Stimulated activated CD4-positive, alpha-beta T cell treated with anti-CD3 and anti-CD28 coated beads, Interleukin-1b, Interleukin-23, amount 100 ng/mL, for 24 hours (primary cell): ENCODE measurements at regions not wholly inside any gene's neighbourhood (a gene's known extent, or its start where the extent isn't known, plus 50 kb on each side); places are given as distances from the start of the nearest gene placed in this dataset.
"Not testable (repeated sequence)": the region's sequence is repeated elsewhere in the genome, so short reads cannot be mapped to it uniquely, and the experiment has no call there.

Experiments
- DNase-seq, 4 experiments: peaks; one replicate each; pipeline ENCODE4 v3.0.0-alpha.2; 2020; ENCODE audit warnings: low read depth in 4 of 4, low spot score in 1 of 4

DNA sequence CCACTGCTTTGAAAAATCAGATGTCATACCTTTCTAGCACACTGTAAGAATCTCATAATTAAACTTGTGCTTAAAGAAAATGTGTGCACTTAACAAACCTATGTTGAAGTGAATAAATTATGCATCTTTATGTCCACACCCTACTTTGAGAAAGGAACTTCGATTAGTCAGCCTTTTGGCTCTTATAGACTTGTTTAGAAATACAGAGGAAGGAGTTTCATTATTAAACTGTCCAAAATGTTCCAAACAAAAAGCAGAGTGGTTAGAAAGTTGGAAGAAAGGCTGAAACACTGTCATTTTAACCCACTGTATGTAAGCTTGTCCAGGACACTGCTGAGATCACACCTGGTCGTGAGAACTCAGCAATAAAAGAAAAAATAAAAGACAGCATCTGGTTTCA is 863.2 kb upstream of the CHORDC1 start:
- DNase-seq, result no peak

DNA sequence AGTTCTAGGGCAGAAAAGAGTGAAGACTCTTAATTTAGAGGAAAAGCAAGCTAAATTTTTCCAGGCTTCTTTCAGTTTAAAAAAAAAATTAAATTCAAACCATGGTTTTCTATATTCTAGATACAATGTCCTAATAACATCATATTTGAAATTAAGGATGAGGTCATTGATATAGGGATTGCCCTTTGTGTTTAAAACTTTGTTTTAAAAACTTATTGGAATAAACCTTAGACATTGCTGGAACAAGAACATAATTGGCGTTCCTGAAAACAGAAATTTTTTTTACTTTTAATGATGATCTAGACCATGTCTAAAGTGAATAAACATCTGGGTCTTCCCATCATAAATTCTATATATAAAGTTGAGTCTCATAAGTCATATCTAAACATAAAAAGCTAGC is 859.4 kb upstream of the CHORDC1 start:
- no peak for DNase-seq

DNA sequence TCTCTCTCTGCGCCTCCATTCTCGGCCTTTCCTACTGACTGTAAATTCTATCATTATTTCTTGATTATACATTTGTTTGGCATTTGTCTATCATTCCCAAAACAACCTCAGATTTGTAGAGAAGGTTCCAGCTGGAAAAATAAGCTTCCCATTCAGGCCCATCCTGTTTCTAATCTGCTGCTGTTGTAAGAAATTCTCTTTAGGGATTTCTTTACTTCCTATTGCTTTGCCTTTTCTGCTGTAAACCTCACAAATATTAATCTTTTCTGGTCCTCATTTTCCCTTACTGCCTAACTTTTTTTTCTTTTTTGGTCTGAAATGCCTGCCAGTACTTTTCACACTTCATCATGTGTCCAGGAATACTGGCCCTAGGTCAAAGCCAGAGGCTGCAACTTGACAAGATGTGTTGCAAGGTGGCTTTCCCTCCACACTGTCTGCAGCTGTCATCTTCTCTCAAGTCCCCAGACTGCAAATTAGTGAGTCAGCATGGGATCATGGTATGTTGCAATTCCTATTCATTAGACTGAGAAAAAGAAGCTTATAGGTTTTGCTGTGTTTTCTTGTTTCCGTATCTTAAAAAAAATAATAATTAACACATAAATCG is 858.7 kb upstream of the CHORDC1 start:
- DNase-seq, result no peak

DNA sequence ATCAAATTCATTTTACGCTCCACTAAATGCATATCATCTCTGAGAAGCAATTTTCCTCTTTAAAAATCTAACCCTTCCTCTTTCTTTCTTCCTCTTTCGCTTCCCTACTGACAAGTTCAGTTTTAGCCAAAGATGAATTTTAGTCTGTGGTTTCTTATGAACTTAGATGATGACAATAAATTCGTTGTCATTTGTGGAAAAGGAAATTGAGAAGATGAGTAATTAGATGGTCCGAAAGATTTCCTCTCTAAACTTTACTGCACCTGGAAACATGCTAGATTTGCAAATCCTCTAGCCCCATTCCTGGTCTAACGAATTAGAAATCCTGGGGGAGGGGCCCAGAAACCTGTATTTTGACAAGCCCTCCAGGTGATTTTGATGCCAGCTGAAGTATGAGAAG is 855.4 kb upstream of the CHORDC1 start:
- no peak for DNase-seq

DNA sequence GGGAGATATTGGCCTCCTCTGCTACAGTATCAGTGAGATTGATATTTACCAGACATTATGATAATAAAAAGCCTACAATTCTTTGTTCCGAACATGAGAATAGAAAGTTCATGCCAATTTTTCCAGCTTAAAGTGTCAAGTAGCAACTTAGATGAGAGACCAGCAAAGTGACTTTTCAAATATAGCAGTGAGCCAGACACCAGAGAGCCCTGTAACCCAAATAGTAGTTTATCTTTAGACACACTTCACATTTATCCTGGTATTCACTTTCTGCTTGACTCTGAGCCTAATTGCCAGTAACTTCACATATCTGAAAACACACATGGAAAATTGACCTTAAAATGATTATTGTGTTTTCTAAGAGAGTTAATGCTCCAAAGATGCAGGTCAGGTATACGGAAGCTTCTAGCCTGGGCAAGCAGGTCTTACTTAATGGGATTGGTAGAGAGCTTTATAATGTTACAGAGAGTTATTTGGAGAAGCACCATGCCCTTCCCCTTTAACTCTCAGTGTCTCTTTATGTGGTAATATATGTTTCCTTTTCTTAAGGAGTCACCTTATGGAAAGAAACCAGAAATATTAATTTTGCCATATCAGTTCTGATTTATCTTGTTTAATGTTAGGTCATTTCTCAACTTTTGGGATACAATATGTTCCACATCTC is 852.3 kb upstream of the CHORDC1 start:
- DNase-seq, result no peak

DNA sequence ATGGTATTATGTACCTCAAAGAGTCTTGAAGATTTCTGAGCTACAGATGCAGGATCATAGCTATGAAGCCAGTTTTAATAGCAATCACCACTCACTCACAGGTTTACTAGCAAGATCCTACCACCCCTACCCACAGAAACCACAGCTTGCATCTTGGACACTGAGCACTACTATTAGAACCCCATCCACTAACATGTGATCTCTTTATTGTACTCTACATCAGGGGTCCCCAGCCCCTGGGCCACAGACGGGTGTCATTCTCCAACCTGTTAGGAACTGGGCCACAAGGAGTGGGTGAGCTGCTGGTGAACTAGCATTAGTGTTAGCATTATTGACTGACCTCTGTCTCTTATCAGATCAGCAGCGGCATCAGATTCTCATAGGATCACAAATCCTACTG is 844.8 kb upstream of the CHORDC1 start:
- no peak for DNase-seq

DNA sequence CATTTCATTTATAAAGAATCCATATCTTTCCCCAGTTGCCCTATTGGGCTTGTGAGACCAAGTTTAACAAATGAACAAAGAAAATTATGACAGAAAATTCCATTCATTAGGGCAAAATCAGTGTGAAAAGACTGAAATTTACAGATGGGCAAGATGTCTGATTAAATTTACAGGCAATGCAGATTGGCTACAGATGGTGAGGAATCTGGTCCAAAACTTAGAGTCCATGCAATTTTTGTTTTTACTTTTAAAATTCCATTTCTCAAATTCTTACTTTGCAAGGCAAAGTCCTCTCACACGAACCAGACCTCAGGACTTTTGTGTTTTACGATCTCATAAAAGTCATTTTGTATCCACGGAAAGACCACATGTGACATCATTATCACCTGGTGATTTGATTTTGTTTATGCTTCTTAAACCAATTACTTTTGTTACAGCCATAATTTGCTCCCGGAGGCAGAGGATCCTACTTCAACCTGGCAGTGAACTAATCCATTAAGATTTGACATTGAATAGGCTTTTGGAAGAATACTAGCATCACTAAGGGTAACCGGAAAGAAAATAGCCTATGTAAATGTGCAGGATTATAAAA is 843.7 kb upstream of the CHORDC1 start:
- no peak for DNase-seq

DNA sequence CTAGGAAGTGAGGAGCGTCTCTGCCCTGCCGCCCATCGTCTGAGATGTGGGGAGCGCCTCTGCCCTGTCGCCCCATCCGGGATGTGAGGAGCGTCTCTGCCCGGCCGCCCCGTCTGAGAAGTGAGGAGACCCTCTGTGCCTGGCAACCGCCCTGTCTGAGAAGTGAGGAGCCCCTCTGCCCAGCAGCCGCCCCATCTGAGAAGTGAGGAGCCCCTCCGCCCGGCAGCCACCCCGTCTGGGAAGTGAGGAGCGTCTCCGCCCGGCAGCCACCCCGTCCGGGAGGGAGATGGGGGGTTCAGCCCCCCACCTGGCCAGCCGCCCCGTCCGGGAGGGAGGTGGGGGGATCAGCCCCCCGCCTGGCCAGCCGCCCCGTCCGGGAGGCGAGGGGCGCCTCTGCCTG is 840.5 kb upstream of the CHORDC1 start:
- not testable (repeated sequence) for DNase-seq

DNA sequence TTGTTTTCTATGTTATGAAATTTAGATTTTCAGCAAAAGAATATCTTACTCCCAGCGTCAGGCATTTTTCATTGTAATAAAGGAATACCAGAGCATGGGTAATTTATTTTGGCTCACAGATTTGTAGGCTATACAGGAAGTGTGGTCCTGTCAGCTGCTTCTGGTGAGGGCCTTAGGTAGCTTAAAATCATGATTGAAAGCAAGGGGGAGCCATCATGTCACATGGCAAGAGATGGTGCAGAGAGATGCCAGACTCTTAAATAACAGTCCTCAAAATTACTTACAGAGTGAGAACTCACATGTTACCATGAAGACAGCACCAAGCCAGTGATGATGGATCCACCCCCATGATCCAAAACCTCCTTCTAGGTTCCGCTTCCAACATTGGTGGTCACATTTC is 825.0 kb upstream of the CHORDC1 start:
- no peak for DNase-seq

DNA sequence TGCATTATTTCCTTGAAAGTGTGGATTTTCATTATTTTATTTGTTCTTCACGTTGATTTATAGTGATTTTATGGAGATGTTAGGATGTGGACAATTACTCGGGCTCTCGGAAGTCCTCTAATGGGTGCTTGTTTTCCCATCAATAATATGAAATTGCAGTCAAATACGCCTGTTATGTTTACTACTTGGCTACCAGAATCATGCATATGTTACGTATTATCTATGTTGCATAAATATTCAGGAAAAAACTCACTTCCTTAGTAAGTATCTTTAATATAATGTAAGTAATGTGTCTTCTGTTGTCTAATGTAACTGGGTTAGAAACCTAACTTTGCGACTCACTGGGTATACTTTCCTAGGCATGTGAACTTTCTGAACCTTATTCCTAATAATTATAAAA is 823.4 kb upstream of the CHORDC1 start:
- DNase-seq, result no peak

DNA sequence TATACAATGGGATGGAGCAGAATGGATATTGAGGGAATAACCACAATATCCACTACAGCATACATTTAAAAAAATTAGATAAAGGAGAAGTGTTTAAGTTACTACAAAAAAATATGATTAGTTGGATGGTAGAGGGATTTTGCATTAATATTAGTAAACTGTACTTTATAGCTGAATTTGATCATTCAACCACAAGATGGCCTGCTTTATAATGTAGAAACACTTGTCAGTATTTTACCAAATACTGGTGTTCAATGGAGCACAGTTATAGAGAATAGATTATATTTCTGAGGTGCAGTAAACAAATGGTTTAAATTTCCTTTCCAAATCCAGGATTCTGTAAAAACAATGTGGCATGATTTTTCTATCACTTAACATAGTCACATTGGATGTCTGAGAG is 818.8 kb upstream of the CHORDC1 start:
- no peak for DNase-seq

DNA sequence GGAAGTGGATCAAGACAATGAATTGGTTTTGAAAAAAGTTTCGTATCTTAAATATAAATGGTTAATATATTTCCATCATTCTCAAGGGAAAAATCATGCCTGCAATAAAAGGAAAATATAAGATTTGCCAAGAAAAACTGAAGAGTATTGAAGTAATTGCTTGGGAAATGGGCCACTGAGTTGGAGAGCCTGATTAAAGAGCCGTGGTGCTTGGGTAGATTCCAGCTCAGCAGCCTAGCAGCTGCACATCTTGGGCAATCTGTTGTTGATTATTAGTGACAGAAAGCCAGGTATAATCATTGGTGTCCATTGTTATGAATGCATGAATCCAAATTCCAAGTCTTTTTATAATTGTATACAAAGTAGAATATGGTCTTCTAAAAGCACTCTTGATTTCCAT is 800.9 kb upstream of the CHORDC1 start:
- no peak for DNase-seq

DNA sequence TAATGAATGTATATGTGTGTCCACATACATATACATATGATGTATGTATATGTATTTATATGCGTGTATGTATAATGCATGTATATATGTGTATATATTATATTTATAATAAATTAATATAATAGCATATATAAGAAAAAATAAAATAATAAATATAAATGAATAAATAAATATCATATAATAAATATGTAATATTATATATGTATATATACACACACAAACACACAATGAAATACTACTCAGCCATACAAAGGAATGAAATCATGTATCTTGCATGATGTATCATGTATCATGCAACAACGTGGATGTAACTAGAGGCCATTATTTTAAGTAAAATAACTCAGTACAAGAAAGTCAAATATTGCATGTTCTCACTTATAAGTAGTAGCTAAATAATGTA is 788.7 kb upstream of the CHORDC1 start:
- no peak for DNase-seq

DNA sequence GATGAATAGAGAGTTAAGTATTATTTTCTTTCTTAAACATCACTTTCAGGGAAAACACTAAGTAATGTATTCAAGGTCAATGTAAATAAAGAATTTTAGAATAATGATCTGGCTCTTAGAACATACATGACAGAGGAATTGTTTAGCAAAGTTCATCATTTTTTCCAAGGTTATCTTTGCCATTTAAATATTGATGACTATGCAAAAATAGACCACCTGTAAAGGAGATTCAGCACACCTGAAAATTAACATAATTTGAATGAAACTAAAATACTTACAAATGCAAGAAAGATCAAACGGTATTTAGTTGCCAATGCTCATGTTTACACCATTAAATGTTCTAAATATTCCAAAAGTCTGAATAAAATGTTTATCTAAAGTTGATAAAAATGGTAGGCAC is 782.6 kb upstream of the CHORDC1 start:
- DNase-seq, result no peak

DNA sequence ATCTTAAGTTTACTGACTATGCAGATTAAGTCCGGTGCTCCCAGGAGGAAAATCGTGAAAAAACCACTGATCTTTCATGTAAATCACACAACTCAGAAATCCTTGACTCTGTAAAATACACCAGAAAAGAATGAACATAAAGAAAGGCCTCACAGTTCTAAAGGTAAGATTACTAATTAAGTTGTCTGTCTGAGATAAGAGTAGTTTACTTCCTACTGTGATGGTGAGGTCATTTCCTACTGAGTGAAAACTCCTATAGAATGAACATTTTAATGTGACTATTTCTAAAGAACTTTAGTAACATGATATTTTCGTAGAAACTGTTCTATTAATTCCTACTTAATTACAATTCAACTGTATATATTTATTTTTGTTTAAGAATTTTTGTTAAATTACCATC is 774.4 kb upstream of the CHORDC1 start:
- no peak for DNase-seq

DNA sequence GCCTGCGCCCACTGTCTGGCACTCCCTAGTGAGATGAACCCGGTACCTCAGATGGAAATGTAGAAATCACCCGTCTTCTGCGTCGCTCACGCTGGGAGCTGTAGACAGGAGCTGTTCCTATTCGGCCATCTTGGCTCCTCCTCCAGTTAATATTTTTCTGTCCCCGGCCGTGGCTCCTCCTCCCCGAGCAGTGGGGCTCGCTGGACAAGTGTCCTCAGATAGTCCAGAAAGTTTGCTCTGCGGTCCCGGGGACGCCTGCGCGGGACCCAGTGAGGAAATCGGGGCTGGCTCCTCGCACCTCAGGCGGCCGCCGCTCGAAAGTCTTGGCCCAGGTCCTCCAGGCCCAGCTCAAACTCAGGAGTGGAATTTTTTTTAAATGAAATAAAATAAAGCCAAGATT is 749.3 kb upstream of the CHORDC1 start:
- not testable (repeated sequence) for DNase-seq

DNA sequence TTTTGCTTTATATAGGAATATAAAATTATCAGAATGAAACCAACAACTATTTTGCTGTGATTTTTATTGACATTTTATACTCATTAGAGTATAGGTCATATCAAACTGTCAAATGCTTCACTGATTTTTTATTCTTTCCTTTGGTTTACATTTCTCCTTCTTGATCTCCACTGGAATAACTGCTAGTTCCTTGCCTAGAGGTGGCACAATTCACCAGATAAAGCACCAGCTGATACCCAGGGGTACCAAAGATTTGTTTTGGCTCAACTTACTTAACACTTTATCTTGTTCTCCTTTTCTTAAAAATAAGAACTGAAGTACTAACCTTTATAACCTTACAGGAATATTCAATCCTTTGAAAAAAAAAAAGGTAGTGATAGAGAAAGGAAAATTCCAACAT is 725.1 kb upstream of the CHORDC1 start:
- no peak for DNase-seq

DNA sequence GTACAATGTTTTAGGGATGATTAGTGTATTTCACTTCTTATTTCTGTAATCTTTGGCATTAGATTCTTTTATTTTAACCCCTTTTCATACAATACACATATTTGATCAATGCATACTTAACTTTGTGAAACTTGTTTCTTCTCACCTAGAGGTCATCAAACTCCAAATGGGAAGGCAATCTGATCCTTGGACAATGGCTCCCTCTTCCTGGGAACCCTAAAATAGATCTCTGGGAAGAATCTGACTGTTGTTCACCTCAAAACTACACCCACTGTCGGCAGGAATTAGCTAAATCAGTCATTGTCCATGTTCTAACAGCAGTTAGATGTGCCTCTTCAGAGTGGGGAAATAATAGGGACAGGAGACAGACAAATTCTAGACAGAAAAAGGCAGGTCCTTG is 707.4 kb upstream of the CHORDC1 start:
- DNase-seq, result no peak

DNA sequence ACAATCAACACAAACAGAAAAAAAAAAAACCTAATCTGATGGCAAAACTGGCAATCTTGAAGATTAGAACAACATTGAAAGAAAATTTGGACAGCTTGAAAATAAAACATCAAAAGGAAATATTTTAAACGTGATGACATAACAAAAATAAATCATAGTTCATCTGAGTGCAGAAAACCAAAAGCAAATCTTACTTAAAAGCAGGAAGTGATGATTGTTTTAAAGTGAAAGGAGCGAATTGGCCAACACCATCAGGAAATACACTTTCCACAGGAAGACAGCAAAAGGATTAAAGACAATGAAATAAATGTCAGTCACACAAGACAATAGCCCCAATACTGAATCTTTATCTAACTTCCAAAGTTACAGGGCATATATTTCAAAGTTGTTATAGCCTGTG is 696.5 kb upstream of the CHORDC1 start:
- no peak for DNase-seq

DNA sequence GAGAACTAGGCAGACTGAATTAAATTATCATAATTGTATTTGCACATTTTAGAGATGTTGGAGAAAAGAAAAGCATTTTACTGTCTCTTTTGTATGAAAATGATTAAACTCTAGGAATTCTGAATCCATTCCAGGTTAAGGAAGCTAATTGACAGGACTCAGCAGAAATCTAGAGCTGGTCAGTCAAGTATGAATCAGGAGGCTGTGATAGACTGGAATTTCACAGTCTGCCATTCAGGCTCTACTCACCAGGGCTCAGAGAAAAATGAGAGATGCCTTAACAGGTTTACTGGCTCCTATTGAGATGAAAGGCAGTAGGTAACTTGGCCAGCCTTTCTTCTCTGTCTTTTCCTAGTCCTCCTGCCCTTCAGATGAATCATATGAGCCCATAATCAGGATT is 693.9 kb upstream of the CHORDC1 start:
- DNase-seq, result no peak

DNA sequence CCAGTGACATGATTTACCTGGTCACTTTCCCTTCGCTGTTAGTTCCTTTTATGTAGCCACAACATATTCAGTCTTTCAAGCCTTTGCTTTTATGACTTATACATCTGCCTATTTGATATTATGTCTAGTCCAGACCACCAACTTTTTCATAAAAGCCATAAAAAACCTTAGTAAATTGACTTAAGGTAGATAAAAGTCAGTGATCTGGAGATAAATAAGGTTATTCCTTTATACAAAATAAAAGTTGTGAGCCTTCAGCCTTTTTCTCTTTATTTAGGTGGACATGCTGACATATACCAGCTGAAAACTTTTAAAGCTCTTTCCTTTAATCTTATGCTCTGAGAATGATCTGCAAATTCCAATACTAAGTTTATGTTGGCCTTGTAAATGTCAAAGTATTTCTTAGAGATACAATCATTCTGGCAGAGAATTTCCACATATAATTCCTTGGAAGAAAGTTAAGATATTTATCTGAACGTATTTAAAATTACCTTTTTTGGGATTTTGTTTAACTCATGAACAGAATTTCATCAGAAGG is 690.4 kb upstream of the CHORDC1 start:
- DNase-seq, result no peak

DNA sequence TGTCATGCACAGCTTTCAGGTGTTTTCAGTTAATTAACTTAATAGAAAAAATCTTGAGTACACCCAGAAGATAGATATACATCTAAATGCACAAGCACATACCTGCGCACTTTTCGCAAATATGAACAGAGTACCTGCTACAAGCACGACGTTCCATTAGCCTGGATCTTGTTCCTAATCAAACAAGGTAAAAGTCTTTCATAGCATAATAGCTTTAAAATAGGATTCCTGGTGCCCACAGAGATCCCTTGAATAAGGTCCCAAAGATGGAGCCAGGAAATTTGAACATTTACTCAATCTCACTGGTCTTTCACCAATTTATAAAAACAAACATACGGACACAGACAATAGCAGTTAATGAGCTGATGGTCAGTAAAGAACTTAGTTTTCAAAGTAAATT is 689.8 kb upstream of the CHORDC1 start:
- DNase-seq, result no peak

DNA sequence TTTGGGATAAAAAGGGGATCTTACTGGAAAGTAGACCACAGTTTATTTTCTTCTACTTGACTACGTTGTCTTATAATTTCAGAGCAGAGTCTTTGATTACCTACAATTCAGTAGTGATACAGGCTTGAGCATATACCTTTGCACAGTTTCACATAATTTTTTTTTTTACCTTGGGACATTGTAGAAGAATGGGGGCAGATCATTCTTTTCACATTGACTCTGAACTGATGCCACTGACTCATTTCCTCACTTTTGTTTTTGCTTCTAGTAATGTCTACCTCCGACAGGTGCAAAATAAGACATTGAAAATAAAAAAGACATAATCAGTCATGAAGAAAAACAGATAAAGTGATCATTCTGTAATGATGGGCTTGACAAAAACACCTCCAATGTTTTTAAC is 688.3 kb upstream of the CHORDC1 start:
- no peak for DNase-seq
